Activated T-cell treated with anti-CD3 and anti-CD28 coated beads for 24 hours (primary cell): ENCODE measurements at regions not wholly inside any gene's neighbourhood (a gene's known extent, or its start where the extent isn't known, plus 50 kb on each side); places are given as distances from the start of the nearest gene placed in this dataset.

Experiments used
- DNase-seq: peaks from one replicate; pipeline ENCODE4 v3.0.0-alpha.2; 2020; ENCODE audit warnings: low read depth

DNA sequence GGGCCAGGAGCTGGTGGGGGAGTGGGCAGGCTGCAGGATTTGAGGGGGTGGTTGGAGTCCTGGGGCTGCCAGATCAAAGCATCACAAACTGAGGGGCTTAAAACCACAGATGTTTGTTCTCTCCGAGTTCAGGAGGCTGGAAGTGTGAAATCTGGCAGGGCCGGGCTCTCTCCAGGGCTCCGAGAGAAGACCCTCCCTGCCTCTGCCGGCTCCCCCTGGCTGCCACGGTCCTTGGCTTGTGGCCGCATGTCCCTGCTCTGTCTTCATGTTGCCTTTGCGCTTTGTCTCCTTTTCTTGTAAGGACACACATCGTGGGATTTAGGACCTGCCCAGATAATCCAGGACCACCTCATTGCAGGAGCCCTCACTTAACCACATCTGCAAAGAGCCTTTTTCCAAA lies 139.8 kb upstream of the GSE1 start:
- no peak for DNase-seq

DNA sequence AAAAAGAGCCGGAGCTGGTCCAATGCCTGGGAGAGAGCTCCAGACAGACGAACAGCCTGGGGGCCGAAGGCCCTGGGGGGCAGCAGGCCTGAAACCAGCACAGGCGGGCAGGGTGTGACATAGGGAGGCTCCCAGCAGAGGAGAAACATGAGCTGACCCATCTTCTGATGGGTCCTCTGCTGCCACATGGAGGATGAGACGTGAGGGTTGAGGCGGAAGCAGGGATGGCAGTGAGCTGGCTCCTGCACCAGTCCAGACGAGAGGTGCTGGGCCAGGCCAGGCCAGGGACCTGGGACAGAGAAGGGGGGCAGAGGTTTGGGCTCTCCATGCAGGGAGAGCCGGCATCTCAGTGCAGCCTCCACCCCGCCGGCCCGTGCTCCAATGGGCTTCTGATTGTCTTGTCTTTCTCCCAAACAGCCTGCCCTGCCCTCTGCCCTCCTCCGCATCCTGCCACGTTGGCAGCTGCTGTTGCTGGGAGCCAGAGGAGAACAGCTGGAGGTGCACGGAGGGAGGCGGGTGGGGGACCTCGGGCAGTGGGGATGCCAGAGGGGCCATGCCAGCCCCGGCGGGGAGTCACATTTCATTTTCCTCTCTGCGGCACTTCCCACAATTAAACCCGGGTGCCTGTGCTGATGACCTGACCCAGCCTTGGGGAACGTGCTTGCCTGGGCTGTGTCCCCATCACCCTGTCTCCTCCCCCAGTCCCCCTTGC lies 139.1 kb upstream of the GSE1 start:
- no peak for DNase-seq

DNA sequence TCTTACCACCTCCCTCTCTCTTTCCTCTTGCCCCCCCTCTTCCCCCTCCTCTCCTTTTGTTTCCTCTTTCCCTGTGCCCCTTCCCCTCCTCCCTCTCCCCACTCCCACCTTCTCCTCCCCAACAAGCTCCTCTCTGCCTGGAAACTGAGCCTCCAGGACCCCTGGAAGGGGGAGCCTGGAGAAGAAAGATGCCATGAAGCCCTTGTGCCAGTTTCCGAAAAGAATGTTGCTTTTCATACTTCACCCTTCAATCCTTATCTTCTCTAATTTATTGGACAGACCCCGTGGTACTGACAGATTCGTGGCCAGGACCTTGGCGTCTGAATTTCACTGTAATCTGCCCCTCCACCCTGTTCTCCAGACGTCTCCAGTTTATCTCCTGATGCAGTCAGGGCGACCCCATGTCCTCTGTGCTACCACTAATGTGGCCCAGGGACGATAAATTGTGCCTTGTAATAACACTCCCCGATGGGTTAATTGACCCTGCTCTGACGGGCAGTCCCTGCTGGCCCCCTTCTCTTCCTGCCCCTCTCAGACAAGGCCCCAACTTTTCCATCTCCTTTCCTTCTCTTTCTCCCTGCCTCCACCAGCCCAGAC lies 138.4 kb upstream of the GSE1 start:
- DNase-seq, result no peak

DNA sequence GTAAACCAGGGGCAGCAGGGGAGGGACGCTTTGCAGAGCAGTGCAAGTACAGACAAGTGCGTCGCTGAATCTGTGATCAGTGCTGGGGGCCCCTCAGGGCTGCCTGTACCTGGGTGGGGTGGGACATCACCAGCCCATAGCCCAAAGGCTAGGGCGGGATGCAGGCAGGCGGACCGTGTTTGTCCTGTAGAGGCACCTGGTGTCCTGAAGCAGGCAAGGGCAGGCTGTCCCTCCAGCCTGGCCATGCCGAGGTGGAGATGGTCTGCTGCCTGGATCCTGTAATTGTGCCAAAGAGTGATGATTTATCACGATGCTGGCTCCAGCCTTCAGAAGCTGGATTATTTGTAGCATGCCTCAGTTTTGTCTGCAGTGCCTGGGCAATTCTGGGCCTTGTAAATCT lies 137.9 kb upstream of the GSE1 start:
- no peak for DNase-seq

DNA sequence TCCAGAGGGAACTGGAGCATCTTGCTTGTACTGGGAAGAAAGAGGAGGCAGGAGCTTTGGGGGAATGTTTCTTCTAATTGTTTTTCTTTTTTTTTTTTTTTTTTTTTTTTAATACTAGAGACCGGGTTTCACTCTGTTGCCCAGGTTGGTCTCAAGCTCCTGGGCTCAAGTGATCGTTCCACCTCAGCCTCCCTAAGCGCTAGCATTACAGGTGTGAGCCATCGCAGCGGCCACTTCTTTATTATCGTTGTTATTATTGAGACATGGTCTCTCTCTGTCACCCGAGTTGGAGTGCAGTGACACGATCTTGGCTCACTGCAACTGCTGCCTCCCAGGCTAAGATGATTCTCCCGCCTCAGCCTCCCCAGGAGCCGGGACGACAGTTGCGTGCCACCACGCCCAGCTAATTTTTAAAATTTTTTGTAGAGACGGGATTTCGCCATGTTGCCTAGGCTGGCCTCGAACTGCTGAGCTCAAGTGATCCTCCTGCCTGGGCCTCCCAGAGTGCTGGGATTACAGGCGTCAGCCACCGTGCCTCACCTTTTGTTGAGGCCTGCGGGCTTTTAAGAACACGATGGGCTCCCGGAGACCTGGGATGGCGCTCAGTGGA lies 137.3 kb upstream of the GSE1 start:
- DNase-seq, result no peak

DNA sequence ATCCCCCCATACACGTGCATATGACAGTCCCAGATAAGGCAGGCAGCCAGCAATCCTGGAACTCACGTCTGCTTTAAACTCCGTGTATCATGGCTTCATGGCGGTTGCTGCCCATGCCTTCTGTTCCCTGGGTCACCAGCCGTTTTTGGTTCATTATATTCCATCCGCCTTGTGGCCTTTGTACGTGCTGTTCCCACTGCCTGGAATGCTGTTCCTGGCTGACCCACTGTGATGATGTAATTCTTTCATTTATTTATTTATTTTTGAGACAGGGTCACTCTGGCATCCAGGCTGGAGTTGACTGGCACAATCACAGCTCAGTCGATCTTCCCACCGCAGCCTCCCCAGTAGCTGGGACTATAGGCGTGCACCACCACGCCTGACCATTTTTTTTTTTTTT lies 136.7 kb upstream of the GSE1 start:
- DNase-seq, result no peak

DNA sequence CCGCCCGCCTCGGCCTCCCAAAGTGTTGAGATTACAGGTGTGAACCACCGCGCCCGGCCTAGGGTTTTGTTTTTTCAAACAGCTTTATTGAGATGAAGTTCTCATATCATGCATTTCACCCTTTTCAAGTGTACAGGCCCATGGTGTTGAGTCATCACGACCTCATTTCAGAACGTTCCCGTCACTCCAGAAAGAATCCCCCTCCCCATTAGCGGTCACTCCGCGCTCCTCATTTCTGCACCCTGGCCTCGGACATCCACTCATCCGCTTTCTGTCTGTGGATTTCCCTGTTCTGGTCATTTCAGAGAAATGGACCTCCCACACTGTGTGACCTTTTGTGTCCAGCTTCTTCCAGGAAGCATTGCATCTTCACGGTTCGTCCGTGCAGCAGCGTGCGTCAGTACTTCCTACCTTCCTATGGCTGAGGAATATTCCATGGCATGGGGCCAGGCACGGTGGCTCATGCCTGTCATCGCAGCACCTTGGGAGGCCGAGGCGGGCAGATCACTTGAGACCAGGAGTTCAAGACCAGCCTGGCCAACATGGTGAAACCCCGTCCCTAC lies 135.2 kb upstream of the GSE1 start:
- no peak for DNase-seq

DNA sequence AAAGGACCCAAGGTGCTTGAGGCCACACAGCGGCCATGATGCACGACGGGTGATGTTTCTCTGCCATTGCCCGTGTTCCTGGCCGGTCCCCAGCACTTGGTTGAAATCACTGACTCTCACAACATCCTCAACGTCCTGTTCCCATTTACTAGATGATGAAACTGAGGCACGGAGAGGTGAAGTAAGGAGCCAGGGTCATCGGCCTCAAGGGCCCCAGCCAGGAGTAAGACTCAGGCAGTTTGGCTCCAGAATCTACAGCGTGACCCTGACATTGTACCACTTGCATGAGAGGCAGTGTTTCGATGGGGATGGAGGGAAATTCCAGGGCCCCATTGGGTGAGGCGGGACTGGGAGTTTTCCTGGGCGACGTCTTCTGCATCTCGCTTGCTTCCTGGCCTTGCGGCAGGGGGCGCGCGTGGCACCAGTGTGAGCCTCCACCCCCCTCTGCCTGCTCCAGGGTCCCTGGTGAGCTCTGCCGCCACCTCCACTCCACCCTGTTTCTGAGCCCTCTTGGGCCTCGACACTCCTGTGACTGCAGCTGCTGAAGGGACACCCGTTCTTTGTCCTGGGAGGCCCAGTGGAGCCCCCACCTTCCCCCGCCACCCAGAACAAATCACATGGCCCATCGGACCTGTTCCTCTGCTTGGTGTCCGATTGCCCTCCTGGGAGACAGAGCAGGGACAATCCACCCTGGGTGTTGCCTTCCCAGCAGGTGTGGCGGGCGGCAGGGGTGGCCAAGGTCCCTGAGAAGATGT lies 133.0 kb upstream of the GSE1 start:
- DNase-seq, result no peak

DNA sequence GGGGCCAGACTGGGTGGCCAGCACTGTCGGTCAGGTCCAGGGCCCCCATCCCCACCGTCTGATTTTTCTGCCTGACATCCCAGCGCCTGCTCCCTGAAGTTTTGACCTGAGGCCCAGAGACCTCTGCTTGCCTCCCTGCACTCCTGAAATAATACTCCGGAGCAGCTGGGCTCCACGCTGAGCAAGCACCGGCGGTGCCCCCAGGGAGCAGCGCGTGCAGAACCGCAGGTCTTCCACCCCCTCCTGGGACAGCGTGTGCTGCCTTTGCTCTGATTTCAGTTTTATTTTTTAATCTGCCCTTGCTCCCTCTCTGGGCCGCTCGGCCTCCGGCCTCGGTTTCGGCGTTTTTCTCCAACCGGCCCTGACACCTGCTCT lies 132.4 kb upstream of the GSE1 start:
- DNase-seq, result no peak

DNA sequence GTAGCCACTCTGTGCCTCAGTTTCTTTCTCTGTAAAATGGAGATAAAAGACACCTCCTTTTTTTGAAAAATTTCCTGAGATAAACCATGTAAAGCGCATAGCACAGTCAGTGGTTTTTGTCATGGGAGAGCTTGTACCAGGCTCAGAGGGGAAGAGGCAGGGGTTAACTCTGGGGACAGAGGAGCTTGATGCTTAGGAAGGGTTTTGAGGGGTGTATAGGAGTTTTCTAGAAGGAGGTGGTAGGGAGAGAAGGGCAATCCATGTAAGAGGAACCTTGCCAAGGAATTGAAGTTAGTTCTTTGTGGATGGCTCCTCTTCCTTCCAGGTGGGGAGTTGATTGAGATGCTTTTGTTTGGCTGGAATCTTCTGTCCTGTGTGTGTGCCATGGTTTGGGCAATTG lies 131.9 kb upstream of the GSE1 start:
- no peak for DNase-seq

DNA sequence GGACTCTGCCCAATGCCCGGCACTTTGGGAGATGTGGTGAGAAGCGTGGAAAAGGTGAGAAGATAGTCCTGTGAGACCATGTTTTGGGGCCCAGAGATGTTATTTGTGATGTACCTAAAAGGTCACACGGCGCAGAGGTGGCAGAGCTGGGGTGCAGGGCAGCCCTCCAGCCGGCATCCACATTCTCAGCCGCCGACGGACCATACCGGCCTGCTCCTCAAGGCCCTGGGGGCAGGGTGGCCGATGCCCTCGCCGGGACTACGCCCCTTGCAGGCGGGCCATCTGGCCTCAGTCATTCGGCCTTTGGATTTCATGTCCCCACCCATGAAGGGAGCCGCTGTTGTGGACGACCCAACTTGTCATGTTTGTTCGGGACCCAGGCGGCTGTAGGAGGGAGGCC lies 131.4 kb upstream of the GSE1 start:
- no peak for DNase-seq

DNA sequence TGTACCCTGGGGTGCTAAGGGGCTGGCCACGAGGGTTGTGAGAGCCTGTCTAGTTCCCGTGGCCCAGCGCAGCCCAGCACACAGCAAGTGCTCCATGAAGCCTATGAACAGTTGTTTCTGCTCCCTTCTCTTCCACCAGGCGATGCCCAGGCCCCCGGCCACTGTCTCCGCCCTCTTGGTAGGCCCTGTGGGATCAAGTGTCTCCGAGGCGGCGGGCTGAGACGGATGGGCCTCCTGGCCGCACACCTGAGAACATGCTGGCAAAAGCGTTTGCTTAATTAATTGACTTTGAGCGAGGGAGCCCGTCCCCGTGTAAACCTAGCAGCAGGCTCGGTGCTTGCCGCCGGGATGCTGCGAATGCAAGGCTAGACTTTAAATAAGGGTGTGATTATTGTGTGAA lies 129.7 kb upstream of the GSE1 start:
- no peak for DNase-seq

DNA sequence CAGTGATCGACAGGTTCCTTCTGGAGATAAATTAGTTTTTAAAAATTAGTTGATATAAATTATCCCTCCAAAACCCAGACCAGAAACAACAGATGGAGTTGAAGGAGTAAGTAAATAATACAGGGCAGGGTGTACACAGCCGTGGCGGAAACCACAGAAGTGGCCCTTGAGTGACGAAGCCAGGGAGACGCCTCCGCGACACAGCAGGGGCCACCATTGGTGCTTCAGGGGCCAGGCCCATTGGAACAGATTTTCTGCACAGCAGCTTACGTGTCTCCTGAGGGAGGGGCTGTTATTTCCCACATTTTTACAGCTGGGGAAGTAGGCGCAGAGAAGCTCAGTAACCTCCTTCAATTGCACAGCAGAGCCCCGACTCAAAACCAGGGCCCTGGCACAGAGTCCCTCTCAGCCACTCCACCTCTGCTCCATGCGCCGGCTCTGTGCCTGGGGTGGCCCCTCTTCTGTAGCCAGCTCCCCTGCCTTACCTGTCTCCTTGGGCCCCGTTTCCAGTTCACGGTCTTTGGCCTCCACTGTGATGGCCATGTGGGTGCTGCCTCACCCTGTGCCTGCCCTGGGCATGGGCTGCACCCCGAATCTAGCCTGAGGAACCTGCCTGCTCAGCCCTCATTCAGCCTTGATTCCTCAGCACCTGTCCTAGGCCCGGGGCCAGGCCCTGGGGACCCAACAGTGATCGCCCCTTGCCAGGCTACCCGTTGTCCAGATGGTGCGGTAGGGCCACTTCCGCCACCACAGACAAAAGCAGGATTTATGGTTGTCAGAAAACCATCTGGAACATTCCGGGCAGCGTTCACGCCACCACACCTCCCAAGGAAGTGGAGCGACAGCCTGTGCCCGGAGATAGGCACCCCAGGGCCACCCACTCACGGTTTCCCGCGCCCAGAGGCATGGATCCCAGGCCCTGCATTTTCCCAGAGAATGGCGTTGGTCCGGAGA lies 128.5 kb upstream of the GSE1 start:
- DNase-seq, result no peak

DNA sequence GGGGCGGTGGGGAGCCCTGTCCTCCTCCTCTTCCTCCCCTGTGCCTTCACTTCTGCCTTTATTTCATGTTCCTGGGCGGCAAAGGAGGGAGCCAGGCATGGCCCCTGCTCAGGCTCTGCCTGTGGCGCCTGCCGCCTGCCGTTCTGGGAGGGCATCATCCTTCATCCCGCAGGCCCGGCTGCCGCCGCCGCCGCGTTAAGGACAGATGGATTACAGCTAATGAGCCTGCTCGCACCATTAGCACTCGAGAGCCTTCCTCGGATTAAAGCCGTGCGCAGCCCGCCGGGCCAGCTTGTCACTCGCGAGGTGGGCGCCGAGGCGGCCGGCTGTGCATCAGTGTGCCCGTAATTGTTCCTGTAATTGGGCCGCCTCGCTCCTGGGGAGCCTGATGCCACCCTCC lies 127.7 kb upstream of the GSE1 start:
- no peak for DNase-seq

DNA sequence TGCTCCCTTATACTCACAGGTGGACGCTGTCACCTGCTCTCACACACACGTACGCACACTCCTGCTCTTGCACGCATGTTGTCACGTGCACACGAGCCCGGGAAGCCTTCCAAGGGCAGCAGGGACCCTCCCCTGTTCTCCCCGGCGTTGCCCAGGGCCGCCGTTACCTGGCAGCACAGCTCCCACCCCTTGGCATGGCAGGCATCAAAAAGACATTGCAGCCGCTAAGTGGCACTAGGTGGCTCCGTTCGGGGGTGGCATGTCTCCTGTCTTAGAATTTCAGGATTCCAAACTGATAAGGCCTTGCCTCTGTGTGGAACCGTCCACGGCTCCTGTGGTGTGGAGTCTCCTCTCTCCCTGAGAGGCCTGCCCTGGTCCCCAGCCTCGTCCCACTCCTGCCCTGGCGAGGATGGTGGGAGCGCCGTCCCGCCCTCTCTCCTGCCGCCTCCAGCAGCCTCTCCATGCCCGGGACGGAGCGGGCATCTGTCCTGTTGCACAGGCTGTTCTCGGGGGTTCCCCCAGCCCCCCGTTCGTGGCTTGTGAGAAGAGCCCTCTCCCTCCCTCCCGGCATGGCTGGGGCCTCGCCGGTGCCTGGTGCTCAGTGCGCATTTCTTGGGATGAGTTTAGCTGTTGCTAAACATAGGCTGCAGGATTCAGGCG lies 126.7 kb upstream of the GSE1 start:
- DNase-seq, result no peak

DNA sequence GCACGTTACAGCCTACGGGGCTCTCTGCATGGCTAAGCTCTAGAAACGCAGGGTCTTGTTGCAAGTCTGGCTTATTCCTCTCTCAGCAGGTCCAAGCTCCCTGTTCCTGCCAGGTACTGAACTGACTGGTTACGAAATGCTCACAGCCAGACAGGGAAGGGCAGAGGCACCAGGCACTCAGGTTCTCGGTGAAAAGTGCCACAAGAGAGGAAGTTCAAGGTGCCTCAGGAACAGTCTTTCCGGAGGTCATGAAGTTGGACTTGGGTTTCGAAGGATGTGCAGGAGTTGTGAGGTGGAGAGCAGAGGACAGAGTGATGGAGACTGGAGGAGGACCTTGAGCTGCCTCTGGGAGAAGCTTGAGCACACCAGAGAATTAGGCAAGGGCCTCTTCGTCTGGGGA lies 124.7 kb upstream of the GSE1 start:
- no peak for DNase-seq

DNA sequence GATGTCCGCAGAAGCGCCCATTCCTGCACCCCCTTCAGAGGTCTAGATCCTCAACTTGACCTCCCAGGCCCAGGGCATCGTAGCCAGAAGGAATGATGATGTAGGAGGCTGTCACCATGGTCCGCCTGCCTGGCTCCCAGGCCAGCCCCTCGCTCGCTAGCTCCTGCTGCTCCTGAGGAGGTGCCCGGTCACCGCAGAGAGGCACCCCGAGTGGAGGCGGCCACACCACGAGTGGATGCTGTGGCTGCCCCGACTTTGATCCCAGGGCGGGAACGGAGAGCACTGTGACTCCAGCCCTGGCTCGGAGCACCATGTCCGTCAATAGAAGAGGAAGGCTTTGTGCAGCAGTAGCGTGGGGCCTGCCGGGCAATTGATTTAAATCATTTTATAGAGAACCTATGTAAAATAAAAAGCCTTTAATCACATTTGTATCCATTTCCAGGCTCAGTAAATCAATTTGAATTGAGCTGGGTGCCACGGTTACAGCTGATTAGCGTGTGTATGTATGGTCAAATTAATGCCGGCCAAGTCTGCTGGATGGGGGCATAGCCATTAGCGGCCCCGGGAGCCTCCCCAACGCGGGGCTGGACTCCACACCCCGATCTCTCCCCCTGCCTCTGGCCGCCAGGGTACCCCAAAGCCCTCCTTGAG lies 122.6 kb upstream of the GSE1 start:
- no peak for DNase-seq

DNA sequence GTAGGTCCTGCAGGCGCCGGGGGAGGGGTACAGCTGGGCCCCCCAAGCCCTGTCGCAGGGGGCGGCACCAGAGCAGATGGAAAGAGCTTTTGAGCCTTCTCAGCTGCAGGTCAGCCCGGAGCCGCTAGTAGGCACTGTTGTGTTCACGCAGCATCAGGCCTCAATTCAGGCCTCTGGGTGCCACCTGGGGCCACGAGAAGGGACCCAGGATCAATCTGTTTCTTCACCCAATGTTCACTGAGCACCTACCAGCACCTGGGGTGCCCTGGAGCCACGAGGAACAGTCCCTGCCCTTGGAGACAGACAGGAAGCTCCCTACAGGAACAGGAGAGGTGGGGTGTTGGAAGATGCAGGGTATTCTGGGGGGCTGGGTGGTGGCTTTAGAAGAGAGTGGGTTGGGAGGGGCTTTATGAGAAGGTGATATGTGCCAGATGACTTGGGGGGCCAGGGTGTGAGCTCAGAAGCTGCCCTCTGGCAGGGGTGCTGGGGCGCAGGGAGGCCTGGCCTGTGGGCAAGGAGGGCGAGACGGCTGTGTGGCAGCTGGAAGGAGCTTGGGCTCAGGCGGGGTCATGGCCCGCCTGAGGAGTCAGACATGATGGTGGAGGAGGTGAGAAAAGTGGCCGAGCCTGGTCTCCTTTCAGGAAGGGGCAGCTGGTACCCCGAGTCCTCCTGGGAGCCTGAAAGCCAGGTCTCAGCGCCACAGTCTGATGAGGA lies 121.9 kb upstream of the GSE1 start:
- DNase-seq, result peak; percentile 16

DNA sequence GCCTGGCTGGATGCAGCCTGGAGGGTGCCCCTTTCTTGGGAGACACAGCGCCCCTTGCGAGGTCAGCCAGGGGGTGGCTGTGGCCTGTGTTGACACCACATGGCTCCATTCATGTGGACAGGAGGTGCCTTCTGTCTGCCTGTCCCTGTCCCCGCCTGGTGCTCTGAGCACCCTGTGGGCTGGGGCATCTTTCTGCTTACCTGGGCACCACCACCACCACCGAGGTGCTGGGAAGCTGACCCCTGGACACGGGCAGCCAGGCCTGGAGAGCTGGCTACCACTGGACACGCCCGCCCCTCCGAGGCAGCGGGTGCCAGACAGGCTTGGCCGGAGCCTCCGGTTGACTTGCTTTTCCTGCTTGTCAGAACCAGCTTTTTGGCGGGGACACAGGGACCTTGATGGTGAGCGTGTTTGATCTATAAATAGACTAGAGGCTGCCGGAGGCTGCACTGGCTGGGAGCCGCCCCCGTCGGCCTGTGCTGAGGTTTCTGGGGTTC lies 121.3 kb upstream of the GSE1 start:
- DNase-seq, result no peak
